PC-9 (cell line): ENCODE measurements at regions not wholly inside any gene's neighbourhood (a gene's known extent, or its start where the extent isn't known, plus 50 kb on each side); places are given as distances from the start of the nearest gene placed in this dataset.

Source experiments
- BruUV-seq: library from RNA; stranded (reverse); fragments of 400-500 nt; replicated peaks from 2 replicates; lab custom pipeline; 2021; lab: Mats Ljungman, UMichigan
- CTCF ChIA-PET: fragments of 300-600 bp; sonication (Branson Sonifier 250); formaldehyde crosslinking; loops from one replicate; lab custom pipeline; 2022; ENCODE audit warnings: antibody characterized with exemption; lab: Charles Lee
- POLR2A ChIA-PET: fragments of 300-600 bp; sonication (Branson Sonifier 250); formaldehyde crosslinking; loops from one replicate; lab custom pipeline; 2022; ENCODE audit warnings: antibody characterized with exemption; ENCODE audit not compliant: unreplicated experiment; lab: Charles Lee
- DNase-seq, 2 experiments: peaks; one replicate each; pipeline versions ENCODE4 v3.0.0 to v3.0.0-alpha.2; 2015 to 2022; ENCODE audit warnings: mixed read lengths in 1 of 2
- H2AFZ ChIP-seq: fragments of 200-600 bp; sonication (generic); 2 replicates; pipeline ENCODE4 v1.8.1; 2017; ENCODE audit warnings: antibody characterized with exemption
- H3F3A ChIP-seq: fragments of 200-600 bp; sonication (generic); 2 replicates; pipeline ENCODE4 v1.8.1; 2017; ENCODE audit warnings: antibody characterized with exemption, mild to moderate bottlenecking, low read depth; ENCODE audit not compliant: insufficient read depth
- H3K27ac ChIP-seq: fragments of 200-600 bp; sonication (generic); 2 replicates; pipeline ENCODE4 v1.6.1; 2016; ENCODE audit warnings: mixed run types
- H3K27me3 ChIP-seq: fragments of 200-600 bp; sonication (generic); 2 replicates; pipeline ENCODE4 v1.6.1; 2016; ENCODE audit warnings: low read depth, mixed run types; ENCODE audit not compliant: insufficient read depth
- H3K36me3 ChIP-seq: fragments of 200-600 bp; sonication (generic); 2 replicates; pipeline ENCODE4 v1.6.1; 2016; ENCODE audit warnings: low read depth, mixed run types
- H3K4me1 ChIP-seq: fragments of 200-600 bp; sonication (generic); replicated peaks from 2 replicates; pipeline ENCODE4 v1.6.1; 2016; ENCODE audit warnings: mixed run types; ENCODE audit not compliant: insufficient read depth
- H3K4me2 ChIP-seq: fragments of 200-600 bp; sonication (generic); 2 replicates; pipeline ENCODE4 v1.6.1; 2017; ENCODE audit warnings: mixed run types
- H3K4me3 ChIP-seq: fragments of 200-600 bp; sonication (generic); 2 replicates; pipeline ENCODE4 v1.6.1; 2016; ENCODE audit warnings: mixed run types
- H3K79me2 ChIP-seq: fragments of 200-600 bp; sonication (generic); 2 replicates; pipeline ENCODE4 v1.6.1; 2017; ENCODE audit warnings: low read depth, mixed run types
- H3K9me2 ChIP-seq: fragments of 200-600 bp; sonication (generic); 2 replicates; pipeline ENCODE4 v1.8.1; 2017; ENCODE audit warnings: mild to moderate bottlenecking; ENCODE audit not compliant: insufficient read depth
- H3K9me3 ChIP-seq: fragments of 200-600 bp; sonication (generic); 2 replicates; pipeline ENCODE4 v1.8.1; 2016; ENCODE audit warnings: low read depth; ENCODE audit not compliant: insufficient read depth
- H4K20me1 ChIP-seq: fragments of 200-600 bp; sonication (generic); 2 replicates; pipeline ENCODE4 v1.8.1; 2017; ENCODE audit not compliant: insufficient read depth
- CTCF ChIP-seq: fragments of 200-600 bp; sonication (generic); conservative IDR thresholded peaks from 2 replicates; pipeline ENCODE4 v1.6.1; 2017; ENCODE audit warnings: mixed run types, antibody characterized with exemption, mild to moderate bottlenecking, moderate library complexity
- EZH2 ChIP-seq: fragments of 200-600 bp; sonication (generic); IDR thresholded peaks from 2 replicates; pipeline ENCODE4 v1.8.0; 2017; ENCODE audit warnings: antibody characterized with exemption, low read depth
- intact Hi-C: fragments of 100-400 bp; cut with micrococcal nuclease; formaldehyde crosslinking; loops from one replicate; pipeline ENCODE4 v1.10.0; 2022; ENCODE audit not compliant: unreplicated experiment

GRCh38 chr11:87736928-87737327 is 438.3 kb downstream of the RAB38 start:
- BruUV-seq, result no TSS peak

DNA sequence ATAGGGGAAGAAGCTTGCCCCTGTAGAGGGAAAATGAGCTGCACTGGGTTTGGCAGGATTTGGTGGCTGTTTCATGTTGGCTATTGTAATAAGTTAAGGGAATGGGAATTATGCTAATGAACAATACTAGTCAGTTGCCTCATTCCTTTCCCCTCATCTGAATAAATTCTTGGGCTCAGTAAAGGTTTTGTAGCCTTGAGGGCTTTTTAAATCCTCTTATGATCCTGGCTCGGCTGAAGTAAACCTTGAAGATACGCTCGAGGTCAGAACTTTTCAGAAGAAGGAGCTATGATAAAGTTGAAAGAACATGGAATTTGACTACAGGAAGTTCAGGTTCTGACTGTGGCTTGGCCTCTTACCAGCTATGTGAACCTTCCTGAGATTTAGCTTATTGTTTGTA is 448.7 kb downstream of the RAB38 start:
- H3K4me2 ChIP-seq, result no peak overlapping the region
- TF ChIP-seq CTCF, result no peak
- no peak for TF ChIP-seq EZH2
- no peaks in the 10 kb centered on the region for H3K9me3 ChIP-seq
- ChIA-PET POLR2A (interaction anchor here (0.7 kb wide), 2 partner anchors 125 to 170 kb away, joined by 3 to 4 read pairs; no protein-coding TSS in a partner anchor), CTCF (interaction anchor here (0.6 kb wide), 1 partner anchor 19 kb away, joined by 3 read pairs; no protein-coding TSS in a partner anchor)
- BruUV-seq, result no TSS peak
- H3K9me2 ChIP-seq, result no peaks in the 10 kb centered on the region
- H3K4me1 ChIP-seq, result no peaks in the 10 kb centered on the region
- no peaks in the 10 kb centered on the region for H3K27me3 ChIP-seq
- no peak overlapping the region for H3K27ac ChIP-seq
- intact Hi-C loops, result no loop called here
- no peaks in the 10 kb centered on the region for H3F3A ChIP-seq
- H3K79me2 ChIP-seq, result no peaks in the 10 kb centered on the region
- H4K20me1 ChIP-seq, result no peaks in the 10 kb centered on the region
- peak; percentile 15 to 25 for DNase-seq
- H3K4me3 ChIP-seq, result no peak overlapping the region
- H3K36me3 ChIP-seq, result no peaks in the 10 kb centered on the region
- H2AFZ ChIP-seq, result no peak overlapping the region

More at GRCh38 chr11:87736928-87737327, 438.3 kb downstream of the RAB38 start:
- H3K4me1 ChIP-seq, result no peaks in the 10 kb centered on the region
- no peaks in the 10 kb centered on the region for H3K9me2 ChIP-seq
- no peaks in the 10 kb centered on the region for H3K27me3 ChIP-seq
- no peaks in the 10 kb centered on the region for H3F3A ChIP-seq
- H2AFZ ChIP-seq, result no peak overlapping the region
- H3K9me3 ChIP-seq, result no peaks in the 10 kb centered on the region
- no peaks in the 10 kb centered on the region for H3K79me2 ChIP-seq
- intact Hi-C loops, result no loop called here
- ChIA-PET CTCF (no interaction called here), POLR2A (no interaction called here)
- H4K20me1 ChIP-seq, result no peaks in the 10 kb centered on the region
- H3K27ac ChIP-seq, result no peak overlapping the region
- no peak overlapping the region for H3K4me3 ChIP-seq
- H3K4me2 ChIP-seq, result no peak overlapping the region
- H3K36me3 ChIP-seq, result no peaks in the 10 kb centered on the region
- TF ChIP-seq CTCF, result no peak
- no peak for TF ChIP-seq EZH2
- no peak for DNase-seq

DNA sequence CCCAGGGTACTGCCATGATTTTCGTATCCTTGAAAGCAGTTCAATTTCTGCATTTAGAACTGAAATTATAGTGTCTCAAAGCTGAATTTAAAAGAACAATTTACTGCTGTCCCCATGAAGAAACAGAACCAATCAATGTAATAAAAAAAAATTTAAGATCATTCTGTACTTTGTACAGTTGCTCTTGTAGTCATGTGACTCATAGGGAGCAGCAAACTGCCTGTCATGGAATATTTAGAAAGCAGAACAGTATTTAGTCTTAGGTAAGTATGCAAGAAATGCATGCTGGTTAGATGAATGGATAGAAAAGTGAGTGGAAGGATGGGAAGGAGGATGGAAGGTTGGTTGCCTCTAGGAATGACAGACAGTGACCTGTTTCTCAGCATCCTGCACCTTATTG is 450.9 kb downstream of the RAB38 start:
- Histone ChIP-seq H2AFZ (no peak overlapping the region), H3K4me3 (no peak overlapping the region), H4K20me1 (no peaks in the 10 kb centered on the region), H3K4me1 (no peaks in the 10 kb centered on the region), H3F3A (no peaks in the 10 kb centered on the region), H3K79me2 (no peaks in the 10 kb centered on the region), H3K27ac (no peak overlapping the region), H3K4me2 (no peak overlapping the region), H3K36me3 (no peaks in the 10 kb centered on the region), H3K9me2 (no peaks in the 10 kb centered on the region), H3K27me3 (no peaks in the 10 kb centered on the region), H3K9me3 (no peaks in the 10 kb centered on the region)
- TF ChIP-seq EZH2 (no peak), CTCF (no peak)
- POLR2A ChIA-PET, result no interaction called here
- CTCF ChIA-PET, result no interaction called here
- intact Hi-C loops, result loop anchor here (5.0 kb wide), 2 partner anchors 372 to 1163 kb away; no protein-coding TSS in a partner anchor
- DNase-seq, result peak in 1 of 2 experiments; percentile 25
- BruUV-seq, result no TSS peak
